ENCODE measurements at regions not wholly inside any gene's neighbourhood (a gene's known extent, or its start where the extent isn't known, plus 50 kb on each side); places are given as distances from the start of the nearest gene placed in this dataset.
"Not testable (repeated sequence)": the region's sequence is repeated elsewhere in the genome, so short reads cannot be mapped to it uniquely, and the experiment has no call there.

GRCh38 chr2:19630921-19631320, 270.9 kb downstream of the TTC32 start:
- no peak for DNase-seq (ENCODE audit: low read depth)
- no peak for TF ChIP-seq CTCF (conservative IDR thresholded peaks at IDR 0.05; ENCODE audit: low read depth, low read length)
- no peak overlapping the region for H3K4me3 ChIP-seq (ENCODE audit: low read depth, low read length)

GRCh38 chr2:19627359-19627758, 268.9 kb upstream of the OSR1 start:
- no peak for TF ChIP-seq CTCF (conservative IDR thresholded peaks at IDR 0.05; ENCODE audit: low read depth, low read length)
- H3K4me3 ChIP-seq (ENCODE audit: low read depth, low read length) = no peak overlapping the region
- DNase-seq (ENCODE audit: low read depth) = no peak

GRCh38 chr2:19623488-19623887, 265.1 kb upstream of the OSR1 start:
- DNase-seq (ENCODE audit: low read depth) = peak; percentile 93
- no peak overlapping the region for H3K4me3 ChIP-seq (ENCODE audit: low read depth, low read length)
- TF ChIP-seq CTCF (conservative IDR thresholded peaks at IDR 0.05; ENCODE audit: low read depth, low read length) = no peak

GRCh38 chr2:19617257-19617848, 258.9 kb upstream of the OSR1 start:
- H3K4me3 ChIP-seq (ENCODE audit: low read depth, low read length) = no peak overlapping the region
- peak; percentile 28 for DNase-seq (ENCODE audit: low read depth)
- TF ChIP-seq CTCF (conservative IDR thresholded peaks at IDR 0.05; ENCODE audit: low read depth, low read length) = no peak

- DNase-seq (ENCODE audit: low read depth); H3K4me3 ChIP-seq (ENCODE audit: low read depth, low read length): not testable (repeated sequence)
Observed at GRCh38 chr2:19615402-19615801, 257.0 kb upstream of the OSR1 start.

GRCh38 chr2:19614066-19614465, 255.6 kb upstream of the OSR1 start:
- no peak for TF ChIP-seq CTCF (conservative IDR thresholded peaks at IDR 0.05; ENCODE audit: low read depth, low read length)
- no peak overlapping the region for H3K4me3 ChIP-seq (ENCODE audit: low read depth, low read length)
- no peak for DNase-seq (ENCODE audit: low read depth)

GRCh38 chr2:19611491-19612332, 253.3 kb upstream of the OSR1 start:
- no peak for TF ChIP-seq CTCF (conservative IDR thresholded peaks at IDR 0.05; ENCODE audit: low read depth, low read length)
- DNase-seq (ENCODE audit: low read depth) = peak; percentile 98
- H3K4me3 ChIP-seq (ENCODE audit: low read depth, low read length) = no peak overlapping the region

Data from choroid plexus epithelial cell (primary cell).